ENCODE measurements at regions not wholly inside any gene's neighbourhood (a gene's known extent, or its start where the extent isn't known, plus 50 kb on each side); places are given as distances from the start of the nearest gene placed in this dataset.

- TF ChIP-seq IRF2 (CRISPR knock-in tag; IDR thresholded peaks at IDR 0.05; ENCODE audit: borderline replicate concordance, low read depth) (no peak), TP53 (CRISPR knock-in tag; IDR thresholded peaks at IDR 0.05) (no peak), CREM (CRISPR knock-in tag; IDR thresholded peaks at IDR 0.05) (no peak), ZSCAN18 (CRISPR knock-in tag; IDR thresholded peaks at IDR 0.05) (no peak), ATF2 (CRISPR knock-in tag; IDR thresholded peaks at IDR 0.05; ENCODE audit: borderline replicate concordance, low read depth) (no peak)
Observed at GRCh38 chr6:80541181-80541580, 434.7 kb downstream of the BCKDHB start (continued).

- H3K27ac Mint-ChIP-seq = no peak overlapping the region
- DNase-seq (ENCODE audit: low spot score) = no peak
- ChIA-PET POLR2A (no interaction called here), CTCF (no interaction called here)
- peaks cover 24% of the 10 kb centered on the region for H3K9me3 Mint-ChIP-seq
- no peak overlapping the region for H3K4me3 Mint-ChIP-seq
- peaks cover 15% of the 10 kb centered on the region for H3K4me1 Mint-ChIP-seq
- peaks cover 13% of the 10 kb centered on the region for H3K36me3 Mint-ChIP-seq
- ATAC-seq = no peak
- 0 out of 2 replicates have a peak, but pooled peaks cover 4% of the 10 kb centered on the region for H3K27me3 Mint-ChIP-seq (ENCODE audit: low read depth)
- TF ChIP-seq ZNF532 (CRISPR knock-in tag; IDR thresholded peaks at IDR 0.05; ENCODE audit: borderline replicate concordance) (no peak), AFF4 (CRISPR knock-in tag; IDR thresholded peaks at IDR 0.05; ENCODE audit: borderline replicate concordance) (no peak), HMGA2 (CRISPR knock-in tag; IDR thresholded peaks at IDR 0.05) (no peak), ERG (CRISPR knock-in tag; IDR thresholded peaks at IDR 0.05) (no peak), ESRRA (CRISPR knock-in tag; IDR thresholded peaks at IDR 0.05; ENCODE audit: borderline replicate concordance) (no peak), ELF4 (CRISPR knock-in tag; IDR thresholded peaks at IDR 0.05; ENCODE audit: low read depth) (no peak), FOXP1 (CRISPR knock-in tag; IDR thresholded peaks at IDR 0.05; ENCODE audit: borderline replicate concordance) (no peak), SMAD3 (CRISPR knock-in tag; IDR thresholded peaks at IDR 0.05; ENCODE audit: borderline replicate concordance) (no peak), ZNF396 (CRISPR knock-in tag; IDR thresholded peaks at IDR 0.05; ENCODE audit: borderline replicate concordance) (no peak), GABPB1 (CRISPR knock-in tag; IDR thresholded peaks at IDR 0.05) (no peak), ZNF219 (CRISPR knock-in tag; IDR thresholded peaks at IDR 0.05; ENCODE audit: borderline replicate concordance) (no peak), OVOL2 (CRISPR knock-in tag; IDR thresholded peaks at IDR 0.05; ENCODE audit: borderline replicate concordance) (no peak), E2F4 (CRISPR knock-in tag; IDR thresholded peaks at IDR 0.05; ENCODE audit: borderline replicate concordance, low read depth) (no peak), SOX15 (CRISPR knock-in tag; IDR thresholded peaks at IDR 0.05) (no peak), NFATC4 (CRISPR knock-in tag; IDR thresholded peaks at IDR 0.05) (no peak)
Observed at GRCh38 chr6:80540700-80541099, 434.2 kb downstream of the BCKDHB start.

All from WTC11 (cell line).